HCT116 (cell line): ENCODE measurements at regions not wholly inside any gene's neighbourhood (a gene's known extent, or its start where the extent isn't known, plus 50 kb on each side); places are given as distances from the start of the nearest gene placed in this dataset.

ENCODE experiments used
- ATAC-seq: fragments of 200-7000 bp; cut with Tn5 transposase; 2 replicates; pipeline ENCODE4 v1.9.1; 2020; ENCODE audit warnings: mild to moderate bottlenecking, moderate library complexity
- BruUV-seq: library from RNA; stranded (reverse); fragments of 400-500 nt; replicated peaks from 2 replicates; lab custom pipeline; 2021; lab: Mats Ljungman, UMichigan
- CTCF ChIA-PET: fragments of 300-600 bp; sonication (Branson Sonifier 250); formaldehyde crosslinking; loops from one replicate; lab custom pipeline; 2021; ENCODE audit warnings: antibody characterized with exemption; lab: Charles Lee
- POLR2A ChIA-PET: fragments of 300-600, 350-600 bp; sonication (Branson Sonifier 250); formaldehyde crosslinking; loops from one replicate; lab custom pipeline; 2021; ENCODE audit warnings: antibody characterized with exemption; lab: Charles Lee
- RAD21 ChIA-PET, 2 experiments: fragments of 300-600 bp; sonication (Branson Sonifier 250); formaldehyde crosslinking; loops; one replicate each; lab custom pipeline; 2023; ENCODE audit warnings: low total read pairs in 2 of 2; ENCODE audit not compliant: uncharacterized antibody in 2 of 2, unreplicated experiment in 2 of 2, low non-redundant PET in 1 of 2; lab: Charles Lee
- DNase-seq: peaks from one replicate; pipeline ENCODE4 v3.0.0-alpha.2; 2010; ENCODE audit warnings: low read depth, low spot score
- H2AFZ ChIP-seq: fragments of 200-600 bp; shearing (Covaris generic), sonication (generic); 2 replicates; pipeline ENCODE4 v1.6.1; 2017; ENCODE audit warnings: low read depth, mixed run types, mixed read lengths, antibody characterized with exemption, low read length; ENCODE audit not compliant: poor library complexity, severe bottlenecking
- H3K27ac ChIP-seq: 2 replicates; pipeline ENCODE4 v1.5.1; 2012; ENCODE audit warnings: low read depth, low read length
- H3K27me3 ChIP-seq: fragments of 200-600 bp; sonication (generic); 2 replicates; pipeline ENCODE4 v1.6.1; 2016; ENCODE audit warnings: mixed run types, low read length, mixed read lengths; ENCODE audit not compliant: insufficient read depth
- H3K36me3 ChIP-seq, 2 experiments: fragments of 200-500 bp in 1 of 2; fragments of 200-600 bp in 1 of 2; sonication (Bioruptor generic) in 1 of 2; sonication (generic) in 1 of 2; 2 replicates each; pipeline versions ENCODE4 v1.5.1 to v1.6.1; 2014 to 2016; ENCODE audit warnings: low read length in 2 of 2, inconsistent platforms in 1 of 2, mixed read lengths in 1 of 2, mixed run types in 1 of 2; ENCODE audit not compliant: insufficient read depth in 2 of 2, control insufficient read depth in 1 of 2
- H3K4me1 ChIP-seq, 2 experiments: fragments of 200-600 bp in 1 of 2; sonication (generic) in 1 of 2; 2 replicates each; pipeline versions ENCODE4 v1.5.1 to v1.6.1; 2012 to 2017; ENCODE audit warnings: low read length in 2 of 2, inconsistent platforms in 1 of 2, mild to moderate bottlenecking in 1 of 2, mixed read lengths in 1 of 2, mixed run types in 1 of 2, moderate library complexity in 1 of 2; ENCODE audit not compliant: insufficient read depth in 2 of 2, control insufficient read depth in 1 of 2
- H3K4me2 ChIP-seq: fragments of 200-600 bp; sonication (generic); 2 replicates; pipeline ENCODE4 v1.6.1; 2017; ENCODE audit warnings: mixed run types, low read length, mixed read lengths
- H3K4me3 ChIP-seq, 2 experiments: fragments of 200-600 bp in 1 of 2; sonication (generic) in 1 of 2; replicated peaks in 1 of 2; 2 replicates each; pipeline ENCODE4 v1.5.1; 2011 to 2016; ENCODE audit warnings: low read length in 2 of 2, control low read depth in 1 of 2, low read depth in 1 of 2, mild to moderate bottlenecking in 1 of 2, mixed read lengths in 1 of 2, mixed run types in 1 of 2
- H3K79me2 ChIP-seq: fragments of 200-600 bp; sonication (generic); 2 replicates; pipeline ENCODE4 v1.6.1; 2017; ENCODE audit warnings: mild to moderate bottlenecking, mixed run types, low read length, moderate library complexity, mixed read lengths; ENCODE audit not compliant: insufficient read depth
- H3K9ac ChIP-seq: fragments of 200-600 bp; sonication (generic); 2 replicates; pipeline ENCODE4 v1.6.1; 2016; ENCODE audit warnings: low read length, mixed read lengths
- H3K9me2 ChIP-seq: fragments of 200-600 bp; sonication (generic), shearing (Covaris generic); 2 replicates; pipeline ENCODE4 v1.6.1; 2017; ENCODE audit warnings: mixed run types, mild to moderate bottlenecking, moderate library complexity; ENCODE audit not compliant: insufficient read depth
- H3K9me3 ChIP-seq, 2 experiments: fragments of 200-500 bp in 1 of 2; fragments of 200-600 bp in 1 of 2; sonication (Bioruptor generic) in 1 of 2; sonication (generic) in 1 of 2; 2 replicates each; pipeline ENCODE4 v1.6.1; 2014 to 2017; ENCODE audit warnings: low read length in 2 of 2, mixed read lengths in 2 of 2, inconsistent platforms in 1 of 2, low read depth in 1 of 2, mild to moderate bottlenecking in 1 of 2, mixed run types in 1 of 2, moderate library complexity in 1 of 2; ENCODE audit not compliant: control insufficient read depth in 1 of 2, insufficient read depth in 1 of 2
- H4K20me1 ChIP-seq: fragments of 200-600 bp; sonication (generic), shearing (Covaris generic); 2 replicates; pipeline ENCODE4 v1.6.1; 2017; ENCODE audit warnings: mixed run types, mild to moderate bottlenecking, moderate library complexity; ENCODE audit not compliant: insufficient read depth
- CBX3 ChIP-seq: IDR thresholded peaks from 2 replicates; pipeline ENCODE4 v1.6.1; 2012; ENCODE audit warnings: low read depth
- ELF1 ChIP-seq: IDR thresholded peaks from 2 replicates; pipeline ENCODE4 v1.6.1; 2012; ENCODE audit warnings: low read depth, borderline replicate concordance
- EZH2 ChIP-seq: fragments of 200-600 bp; sonication (generic); IDR thresholded peaks from 2 replicates; pipeline ENCODE4 v1.6.1; 2017; ENCODE audit warnings: antibody characterized with exemption, mixed run types
- EZH2phosphoT487 ChIP-seq: fragments of 200-600 bp; IDR thresholded peaks from 2 replicates; pipeline ENCODE4 v1.6.1; 2018; ENCODE audit warnings: antibody characterized with exemption, borderline replicate concordance
- ZFX ChIP-seq: fragments of 450-650 bp; IDR thresholded peaks from 2 replicates; pipeline ENCODE4 v1.6.1; 2017
- intact Hi-C: fragments of 100-400 bp; cut with micrococcal nuclease; formaldehyde crosslinking; loops from 2 replicates; pipeline ENCODE4 v1.10.0; 2022
- TF ChIP-seq, protein P1 (sequence below): IDR thresholded peaks from 2 replicates; pipeline ENCODE4 v1.6.1; 2011; ENCODE audit warnings: mild to moderate bottlenecking, low read length, moderate library complexity; ENCODE audit not compliant: insufficient replicate concordance; ENCODE audit errors: extremely low read depth
- TF ChIP-seq, protein P2 (sequence below), 3 experiments: fragments of 200-600 bp in 1 of 3; sonication (generic) in 1 of 3; IDR thresholded peaks in 2 of 3; conservative IDR thresholded peaks in 1 of 3; 2 replicates each; pipeline ENCODE4 v1.5.1; 2012 to 2017; ENCODE audit warnings: low read depth in 2 of 3, low read length in 2 of 3, antibody characterized with exemption in 1 of 3, borderline replicate concordance in 1 of 3, control low read depth in 1 of 3, mild to moderate bottlenecking in 1 of 3, mixed read lengths in 1 of 3, mixed run types in 1 of 3, moderate library complexity in 1 of 3; ENCODE audit not compliant: insufficient read depth in 1 of 3

DNA sequence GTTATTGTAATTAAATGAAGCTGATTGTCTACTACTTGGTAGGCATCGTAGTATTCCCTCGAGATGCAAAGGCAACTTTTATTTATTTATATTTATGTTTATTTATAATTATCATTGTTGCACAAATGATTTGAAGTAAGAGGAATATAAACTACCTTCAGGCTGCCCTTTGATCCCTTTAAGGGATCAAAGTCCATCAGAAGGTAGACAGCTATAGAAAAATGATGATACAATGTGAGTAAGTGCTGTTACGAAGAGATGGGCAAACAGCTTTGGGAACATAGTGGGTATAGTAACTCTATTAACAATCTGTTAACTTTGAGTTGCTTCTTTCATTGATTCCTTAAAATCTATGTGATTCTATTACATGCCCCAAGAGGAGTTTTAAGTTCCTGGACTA is 512.8 kb upstream of the CITED2 start:
- Histone ChIP-seq H3K27ac (no peak overlapping the region), H3K4me3 (no peak overlapping the region), H3K79me2 (no peaks in the 10 kb centered on the region), H3K4me2 (no peak overlapping the region), H3K9ac (no peak overlapping the region), H3K4me1 (peaks cover 11 to 17% of the 10 kb centered on the region in 2 experiments), H3K9me2 (no peaks in the 10 kb centered on the region), H4K20me1 (no peaks in the 10 kb centered on the region), H3K36me3 (no peaks in the 10 kb centered on the region), H2AFZ (no peak overlapping the region), H3K27me3 (no peaks in the 10 kb centered on the region), H3K9me3 (no peaks in the 10 kb centered on the region)
- no TSS peak for BruUV-seq
- TF ChIP-seq, protein P1, sequence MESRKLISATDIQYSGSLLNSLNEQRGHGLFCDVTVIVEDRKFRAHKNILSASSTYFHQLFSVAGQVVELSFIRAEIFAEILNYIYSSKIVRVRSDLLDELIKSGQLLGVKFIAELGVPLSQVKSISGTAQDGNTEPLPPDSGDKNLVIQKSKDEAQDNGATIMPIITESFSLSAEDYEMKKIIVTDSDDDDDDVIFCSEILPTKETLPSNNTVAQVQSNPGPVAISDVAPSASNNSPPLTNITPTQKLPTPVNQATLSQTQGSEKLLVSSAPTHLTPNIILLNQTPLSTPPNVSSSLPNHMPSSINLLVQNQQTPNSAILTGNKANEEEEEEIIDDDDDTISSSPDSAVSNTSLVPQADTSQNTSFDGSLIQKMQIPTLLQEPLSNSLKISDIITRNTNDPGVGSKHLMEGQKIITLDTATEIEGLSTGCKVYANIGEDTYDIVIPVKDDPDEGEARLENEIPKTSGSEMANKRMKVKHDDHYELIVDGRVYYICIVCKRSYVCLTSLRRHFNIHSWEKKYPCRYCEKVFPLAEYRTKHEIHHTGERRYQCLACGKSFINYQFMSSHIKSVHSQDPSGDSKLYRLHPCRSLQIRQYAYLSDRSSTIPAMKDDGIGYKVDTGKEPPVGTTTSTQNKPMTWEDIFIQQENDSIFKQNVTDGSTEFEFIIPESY: no peak
- TF ChIP-seq EZH2phosphoT487 (no peak), ZFX (no peak), ELF1 (no peak), CBX3 (no peak), EZH2 (no peak)
- TF ChIP-seq, protein P2, sequence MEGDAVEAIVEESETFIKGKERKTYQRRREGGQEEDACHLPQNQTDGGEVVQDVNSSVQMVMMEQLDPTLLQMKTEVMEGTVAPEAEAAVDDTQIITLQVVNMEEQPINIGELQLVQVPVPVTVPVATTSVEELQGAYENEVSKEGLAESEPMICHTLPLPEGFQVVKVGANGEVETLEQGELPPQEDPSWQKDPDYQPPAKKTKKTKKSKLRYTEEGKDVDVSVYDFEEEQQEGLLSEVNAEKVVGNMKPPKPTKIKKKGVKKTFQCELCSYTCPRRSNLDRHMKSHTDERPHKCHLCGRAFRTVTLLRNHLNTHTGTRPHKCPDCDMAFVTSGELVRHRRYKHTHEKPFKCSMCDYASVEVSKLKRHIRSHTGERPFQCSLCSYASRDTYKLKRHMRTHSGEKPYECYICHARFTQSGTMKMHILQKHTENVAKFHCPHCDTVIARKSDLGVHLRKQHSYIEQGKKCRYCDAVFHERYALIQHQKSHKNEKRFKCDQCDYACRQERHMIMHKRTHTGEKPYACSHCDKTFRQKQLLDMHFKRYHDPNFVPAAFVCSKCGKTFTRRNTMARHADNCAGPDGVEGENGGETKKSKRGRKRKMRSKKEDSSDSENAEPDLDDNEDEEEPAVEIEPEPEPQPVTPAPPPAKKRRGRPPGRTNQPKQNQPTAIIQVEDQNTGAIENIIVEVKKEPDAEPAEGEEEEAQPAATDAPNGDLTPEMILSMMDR (IDR thresholded peaks at IDR 0.05 in 2 of 3, conservative IDR thresholded peaks at IDR 0.05 in 1 of 3; ENCODE audit: borderline replicate concordance in 1 of 3, insufficient read depth in 1 of 3, low read depth in 2 of 3, low read length in 2 of 3): no peak
- intact Hi-C loops: no loop called here
- no peak for DNase-seq
- ChIA-PET POLR2A (no interaction called here), RAD21 (no interaction called here), CTCF (no interaction called here)
- ATAC-seq: no peak
